ENCODE measurements at regions not wholly inside any gene's neighbourhood (a gene's known extent, or its start where the extent isn't known, plus 50 kb on each side); places are given as distances from the start of the nearest gene placed in this dataset.

GRCh38 chr16:13839577-13839976, 80.4 kb upstream of the ERCC4 start:
- no peak overlapping the region for H2AFZ ChIP-seq (ENCODE audit: low read depth, low read length)
- H3K36me3 ChIP-seq (ENCODE audit: control insufficient read depth in 2 of 2, extremely low read depth in 1 of 2, insufficient read depth in 2 of 2, low read length in 2 of 2): no peaks in the 10 kb centered on the region
- ChIA-PET POLR2A (no interaction called here), CTCF (interaction anchor here (0.7 kb wide), 1 partner anchor 153 kb away, joined by 3 read pairs; no protein-coding TSS in a partner anchor)
- FAIRE-seq: no peak
- no peaks in the 10 kb centered on the region for H3K27me3 ChIP-seq (ENCODE audit: control insufficient read depth in 2 of 2, insufficient read depth in 2 of 2, low read length in 2 of 2)
- BruUV-seq (replicated peaks): no TSS peak
- no peaks in the 10 kb centered on the region for H3K79me2 ChIP-seq (ENCODE audit: control insufficient read depth, insufficient read depth, low read length)
- intact Hi-C loops (cut with micrococcal nuclease) (no loop called here), dilution Hi-C loops (cut with MboI; ENCODE audit: extremely low pct_ligation_motif_present, low sequenced_read_pairs) (no loop called here)
- no peak overlapping the region for H3K4me2 ChIP-seq (ENCODE audit: insufficient read depth, low read length)
- H3K9me3 ChIP-seq (replicated peaks; ENCODE audit: control insufficient read depth, insufficient read depth, low read length): no peaks in the 10 kb centered on the region
- no peak overlapping the region for H3K4me3 ChIP-seq (replicated peaks in 1 of 3; ENCODE audit: insufficient read depth in 1 of 3, low read depth in 1 of 3, low read length in 3 of 3)
- no peaks in the 10 kb centered on the region for H4K20me1 ChIP-seq (replicated peaks; ENCODE audit: control insufficient read depth, extremely low read depth, insufficient read depth, low read length)
- H3K27ac ChIP-seq (ENCODE audit: insufficient read depth, low read depth, low read length): no peak overlapping the region
- H3K9ac ChIP-seq (replicated peaks; ENCODE audit: extremely low read depth, insufficient read depth, low read length): no peak overlapping the region
- no peaks in the 10 kb centered on the region for H3K4me1 ChIP-seq (ENCODE audit: control insufficient read depth, extremely low read depth, insufficient read depth, low read length)
- DNase-seq (ENCODE audit: low read depth, low spot score): no peak
- no peaks in the 10 kb centered on the region for H3K9me1 ChIP-seq (replicated peaks; ENCODE audit: control insufficient read depth, extremely low read depth, insufficient read depth, low read length)
- TF ChIP-seq POLR2AphosphoS5 (IDR thresholded peaks at IDR 0.05; ENCODE audit: insufficient read depth, low read depth, low read length) (no peak), POLR2A (IDR thresholded peaks at IDR 0.05; ENCODE audit: low read depth, low read length) (no peak), FOS (IDR thresholded peaks at IDR 0.05; ENCODE audit: borderline replicate concordance, insufficient read depth, low read length) (no peak), JUN (IDR thresholded peaks at IDR 0.05; ENCODE audit: borderline replicate concordance, insufficient read depth, insufficient read length, low read depth) (no peak), GATA2 (IDR thresholded peaks at IDR 0.05; ENCODE audit: insufficient read depth, insufficient read length, low read depth, low read length) (no peak), MYC (IDR thresholded peaks at IDR 0.05; ENCODE audit: low read depth, low read length) (no peak), EZH2 (IDR thresholded peaks at IDR 0.05; ENCODE audit: borderline replicate concordance, low read depth, low read length, severe bottlenecking) (no peak)
- TF ChIP-seq, protein P1, sequence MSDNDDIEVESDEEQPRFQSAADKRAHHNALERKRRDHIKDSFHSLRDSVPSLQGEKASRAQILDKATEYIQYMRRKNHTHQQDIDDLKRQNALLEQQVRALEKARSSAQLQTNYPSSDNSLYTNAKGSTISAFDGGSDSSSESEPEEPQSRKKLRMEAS (IDR thresholded peaks at IDR 0.05; ENCODE audit: insufficient read depth, insufficient read length): no peak

- DNase-seq (ENCODE audit: low read depth, low spot score): no peak
- intact Hi-C loops (cut with micrococcal nuclease) (no loop called here), dilution Hi-C loops (cut with MboI; ENCODE audit: extremely low pct_ligation_motif_present, low sequenced_read_pairs) (no loop called here)
- Histone ChIP-seq H3K4me3 (replicated peaks in 1 of 3; ENCODE audit: insufficient read depth in 1 of 3, low read depth in 1 of 3, low read length in 3 of 3) (no peak overlapping the region), H3K79me2 (ENCODE audit: control insufficient read depth, insufficient read depth, low read length) (no peaks in the 10 kb centered on the region), H3K4me2 (ENCODE audit: insufficient read depth, low read length) (no peak overlapping the region), H3K27me3 (ENCODE audit: control insufficient read depth in 2 of 2, insufficient read depth in 2 of 2, low read length in 2 of 2) (no peaks in the 10 kb centered on the region), H3K4me1 (ENCODE audit: control insufficient read depth, extremely low read depth, insufficient read depth, low read length) (no peaks in the 10 kb centered on the region), H4K20me1 (replicated peaks; ENCODE audit: control insufficient read depth, extremely low read depth, insufficient read depth, low read length) (no peaks in the 10 kb centered on the region), H3K9me3 (replicated peaks; ENCODE audit: control insufficient read depth, insufficient read depth, low read length) (no peaks in the 10 kb centered on the region), H3K27ac (ENCODE audit: insufficient read depth, low read depth, low read length) (no peak overlapping the region), H3K36me3 (ENCODE audit: control insufficient read depth in 2 of 2, extremely low read depth in 1 of 2, insufficient read depth in 2 of 2, low read length in 2 of 2) (no peaks in the 10 kb centered on the region), H3K9me1 (replicated peaks; ENCODE audit: control insufficient read depth, extremely low read depth, insufficient read depth, low read length) (no peaks in the 10 kb centered on the region), H3K9ac (replicated peaks; ENCODE audit: extremely low read depth, insufficient read depth, low read length) (no peak overlapping the region), H2AFZ (ENCODE audit: low read depth, low read length) (no peak overlapping the region)
- BruUV-seq (replicated peaks): no TSS peak
- TF ChIP-seq JUN (IDR thresholded peaks at IDR 0.05; ENCODE audit: borderline replicate concordance, insufficient read depth, insufficient read length, low read depth): no peak
- no peak for TF ChIP-seq EZH2 (IDR thresholded peaks at IDR 0.05; ENCODE audit: borderline replicate concordance, low read depth, low read length, severe bottlenecking)
- no peak for TF ChIP-seq FOS (IDR thresholded peaks at IDR 0.05; ENCODE audit: borderline replicate concordance, insufficient read depth, low read length)
- TF ChIP-seq, protein P1 (IDR thresholded peaks at IDR 0.05; ENCODE audit: insufficient read depth, insufficient read length): no peak
- TF ChIP-seq POLR2A (IDR thresholded peaks at IDR 0.05; ENCODE audit: low read depth, low read length): no peak
- no peak for TF ChIP-seq CTCF (IDR thresholded peaks at IDR 0.05; ENCODE audit: extremely low read depth in 1 of 2, insufficient read depth in 1 of 2, low read depth in 1 of 2, low read length in 2 of 2)
- TF ChIP-seq MYC (IDR thresholded peaks at IDR 0.05; ENCODE audit: low read depth, low read length): no peak
- TF ChIP-seq POLR2AphosphoS5 (IDR thresholded peaks at IDR 0.05; ENCODE audit: insufficient read depth, low read depth, low read length): no peak
- TF ChIP-seq GATA2 (IDR thresholded peaks at IDR 0.05; ENCODE audit: insufficient read depth, insufficient read length, low read depth, low read length): no peak
- ChIA-PET CTCF (no interaction called here), POLR2A (no interaction called here)
- FAIRE-seq: no peak
Observed at GRCh38 chr16:13845232-13845631, 74.7 kb upstream of the ERCC4 start.

Measured in endothelial cell of umbilical vein (primary cell).